NOMO-1 treated with dmso at 0.1 percent for 144 hours (cell line): ENCODE measurements at regions not wholly inside any gene's neighbourhood (a gene's known extent, or its start where the extent isn't known, plus 50 kb on each side); places are given as distances from the start of the nearest gene placed in this dataset.

Experiments used
- DNase-seq: peaks from one replicate; lab custom pipeline; 2025; ENCODE audit not compliant: unreplicated experiment; lab: John Stamatoyannopoulos, UW

DNA sequence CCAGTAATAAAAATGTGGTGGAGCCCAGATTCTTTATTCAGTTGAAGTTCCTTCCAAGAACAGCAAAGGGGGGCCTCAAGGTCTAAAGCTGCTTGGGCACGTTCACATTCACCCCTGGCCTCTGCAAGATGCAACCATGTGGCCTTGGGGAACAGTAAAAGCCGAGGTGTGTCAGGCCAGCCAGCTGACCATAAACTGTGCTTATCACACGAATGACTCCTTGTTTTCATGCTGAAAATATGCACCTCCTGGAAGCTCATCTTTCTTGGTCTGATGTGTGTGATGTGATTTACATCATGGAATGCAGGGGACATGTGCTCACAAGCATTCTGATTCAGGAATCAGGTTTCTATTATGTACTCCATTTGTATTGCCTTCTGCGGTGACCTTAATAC, 211.6 kb upstream of the MARCKS start:
- DNase-seq = no peak

DNA sequence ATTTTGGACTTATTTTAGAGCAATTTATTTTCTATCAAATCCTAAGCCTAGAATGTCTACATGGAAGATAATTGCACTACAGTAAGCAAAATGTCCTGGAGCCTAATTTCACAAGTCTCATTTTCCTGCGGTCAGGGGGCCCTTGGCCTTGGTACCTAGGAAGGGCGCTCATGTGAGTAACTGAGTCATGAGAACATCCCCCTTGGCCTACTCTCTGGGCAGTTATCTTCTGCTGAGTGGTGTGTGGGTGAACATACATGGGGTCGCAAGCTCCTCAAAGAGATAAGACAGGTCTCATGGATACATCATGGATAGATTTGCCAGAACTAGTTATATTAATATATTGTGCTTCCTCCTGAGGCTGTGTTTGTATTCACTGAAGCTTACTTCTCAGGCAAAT, 211.2 kb upstream of the MARCKS start:
- DNase-seq = no peak

DNA sequence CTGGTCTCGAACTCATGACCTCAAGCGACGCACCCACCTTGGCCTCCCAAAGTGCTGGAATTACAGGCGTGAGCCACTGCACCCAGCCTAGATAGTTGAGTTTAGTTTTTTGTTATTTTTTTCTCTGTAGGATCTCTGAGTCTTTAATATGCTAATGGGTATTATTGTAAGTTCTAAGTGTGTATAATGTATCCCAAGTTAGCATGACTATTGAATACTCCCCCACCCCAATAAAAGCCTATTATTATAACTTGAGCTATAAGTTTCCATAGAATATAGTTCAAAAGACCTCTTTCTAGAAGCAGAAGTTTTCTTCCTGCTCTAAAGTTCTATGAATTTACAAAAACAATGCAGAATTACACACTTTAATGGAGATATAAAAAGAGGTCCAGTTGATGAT, 210.4 kb upstream of the MARCKS start:
- DNase-seq = no peak

DNA sequence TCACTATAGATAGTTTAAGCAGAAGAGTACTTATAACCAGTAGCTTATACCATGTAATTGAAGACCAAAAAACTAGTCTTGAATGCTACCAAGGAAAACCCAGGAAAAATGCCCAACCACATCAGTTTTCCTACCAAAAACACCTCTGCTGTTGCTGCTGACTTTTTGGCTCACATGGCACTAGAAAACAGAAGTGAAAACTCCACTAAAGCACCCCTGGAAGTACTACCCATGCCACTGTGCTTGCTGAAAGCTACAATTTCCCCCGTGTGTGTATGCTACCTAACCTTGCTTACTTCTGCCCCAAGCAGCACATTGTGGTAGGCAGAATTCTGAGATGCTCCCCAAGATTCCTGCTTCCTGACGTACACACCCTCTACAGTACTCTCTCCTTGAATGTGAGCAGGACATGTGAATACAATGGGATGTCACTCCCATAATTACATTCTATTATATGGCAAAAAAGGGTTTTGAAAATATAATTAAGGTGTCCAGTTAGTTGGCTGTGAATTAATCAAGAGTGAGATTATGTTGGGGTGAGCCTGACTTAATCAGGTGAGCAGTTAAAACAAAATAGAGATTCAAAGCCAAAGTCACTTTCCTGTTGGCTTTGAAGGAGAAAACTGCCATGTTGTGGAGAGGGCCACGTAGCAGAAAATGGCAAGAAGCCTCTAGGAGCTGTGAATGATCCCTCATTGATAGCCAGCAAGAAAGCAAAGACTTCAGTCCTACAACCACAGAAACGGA, 209.8 kb upstream of the MARCKS start:
- no peak for DNase-seq

DNA sequence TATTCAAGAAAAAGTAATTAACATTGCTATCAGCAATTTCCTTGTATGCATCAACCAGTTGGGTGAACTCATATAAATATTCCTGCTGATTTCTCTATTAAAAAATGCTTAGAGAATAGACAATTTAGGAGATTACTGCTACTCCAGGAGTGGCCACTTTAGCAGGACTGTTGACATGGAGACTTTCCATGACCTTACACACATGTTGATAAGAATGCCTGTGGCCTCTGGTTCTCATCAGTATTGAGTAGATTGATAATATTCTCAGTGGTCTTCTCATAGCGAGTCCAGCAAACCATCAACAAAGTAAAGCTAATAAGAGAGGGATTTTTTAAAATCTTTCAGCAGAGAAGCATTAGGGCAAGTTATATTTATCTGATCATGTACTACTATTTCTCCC, 208.4 kb upstream of the MARCKS start:
- DNase-seq = no peak

DNA sequence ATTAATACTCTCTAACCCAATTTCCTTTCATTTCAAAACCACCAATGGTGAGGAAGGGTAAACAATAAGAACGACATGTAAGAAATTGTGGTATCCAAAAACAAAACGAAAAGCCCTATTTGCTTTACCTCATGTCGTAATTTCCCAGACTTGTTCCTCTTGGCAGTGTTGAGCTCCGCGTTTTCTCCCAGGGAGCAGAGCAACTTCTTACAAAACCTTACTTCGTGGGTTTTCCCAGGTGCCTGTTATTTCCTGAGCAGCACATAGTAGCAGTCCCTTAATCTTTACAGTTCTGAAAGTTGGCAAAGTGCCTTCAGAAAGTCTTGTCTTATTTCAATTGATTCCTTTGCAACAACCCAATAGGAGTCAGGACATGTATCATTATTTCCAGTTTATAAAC, 207.9 kb upstream of the MARCKS start:
- no peak for DNase-seq

DNA sequence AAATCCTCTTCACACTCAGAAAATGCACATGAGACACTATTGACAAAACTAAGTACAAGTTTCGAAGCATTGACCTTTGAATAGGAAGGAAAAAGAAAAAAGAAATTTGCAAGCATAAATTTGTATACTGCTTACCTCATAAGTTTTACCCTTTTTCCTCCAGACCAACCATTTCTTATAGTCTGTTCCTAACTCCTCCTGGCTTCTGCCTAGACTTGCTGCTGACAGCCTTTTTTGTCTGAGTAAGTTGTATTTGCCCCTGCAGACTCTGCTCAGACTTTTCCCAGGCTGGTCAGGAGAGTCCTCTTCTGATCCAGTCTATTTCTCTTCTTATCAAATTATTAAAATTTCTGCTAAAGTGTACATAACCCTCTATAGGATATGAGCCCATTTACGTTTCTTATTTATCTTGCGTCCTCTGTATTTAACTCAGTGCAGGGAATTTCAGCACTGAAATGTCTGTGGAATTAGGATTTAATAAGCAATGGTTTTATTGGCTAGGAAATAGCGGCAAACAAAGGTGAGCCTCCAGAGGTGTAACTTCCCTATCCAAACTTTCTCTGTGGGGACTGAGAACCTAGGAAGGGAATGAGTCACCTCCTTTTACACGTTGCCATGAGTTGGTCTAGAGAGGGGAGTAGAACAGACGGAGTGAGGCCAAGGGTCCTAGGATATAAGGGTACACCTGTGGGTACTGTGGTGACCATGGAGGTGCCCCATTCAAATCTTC, 207.1 kb upstream of the MARCKS start:
- DNase-seq = no peak

DNA sequence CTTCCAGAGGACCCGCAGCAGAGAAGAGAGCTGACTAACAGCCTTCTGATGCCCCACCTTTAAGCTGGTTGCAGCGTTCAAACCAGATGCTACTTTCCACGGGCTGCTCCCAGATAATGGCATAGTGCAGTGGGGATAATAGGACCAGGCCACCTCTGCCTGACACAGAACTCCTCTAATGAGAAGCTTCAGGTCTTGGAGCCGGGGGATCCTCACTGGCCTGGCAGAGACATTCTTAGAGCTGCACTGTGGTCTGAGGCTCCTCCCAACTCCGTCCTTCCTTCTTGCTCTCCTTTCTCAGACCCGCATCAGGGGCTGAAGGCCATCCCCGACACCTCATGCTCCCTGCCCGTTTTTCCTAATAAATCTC, 206.6 kb upstream of the MARCKS start:
- DNase-seq = no peak

DNA sequence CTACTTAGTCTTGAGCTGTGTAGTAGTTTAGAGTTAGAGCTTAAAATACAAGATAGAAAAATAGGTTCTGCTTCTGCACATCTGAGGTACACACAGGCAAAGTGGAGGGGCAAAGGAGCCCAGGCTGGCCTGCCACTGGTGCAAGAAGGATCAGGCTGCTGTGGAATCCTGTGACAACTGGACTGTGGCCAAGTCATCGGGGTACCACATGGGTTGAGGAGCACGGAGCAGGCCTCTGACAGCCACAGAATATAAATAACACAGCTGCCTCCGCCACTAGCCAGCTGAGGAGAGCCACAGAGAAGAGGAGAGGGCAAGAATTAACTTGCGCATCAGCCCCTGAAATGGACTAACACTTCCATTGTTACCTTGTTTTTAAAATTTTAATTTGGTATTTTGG, 206.0 kb upstream of the MARCKS start:
- no peak for DNase-seq

DNA sequence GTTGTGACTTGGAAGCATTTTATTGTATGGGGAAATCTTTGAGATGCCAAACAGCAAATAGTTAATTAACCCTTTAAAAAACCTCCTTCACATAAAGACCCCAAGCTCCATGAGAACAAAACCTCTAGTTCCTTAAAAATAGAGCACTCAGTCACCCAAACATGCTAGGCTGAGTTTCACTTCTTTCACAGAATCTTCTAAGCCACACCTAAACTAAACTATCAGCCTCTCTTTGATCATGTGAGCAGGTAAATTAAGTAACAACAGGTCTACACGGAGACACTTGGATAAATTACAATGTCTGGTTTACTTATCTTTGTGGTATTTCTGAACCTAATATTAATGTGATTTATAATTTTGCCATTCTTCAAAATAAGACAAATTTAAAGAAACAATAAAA, 205.2 kb upstream of the MARCKS start:
- no peak for DNase-seq

DNA sequence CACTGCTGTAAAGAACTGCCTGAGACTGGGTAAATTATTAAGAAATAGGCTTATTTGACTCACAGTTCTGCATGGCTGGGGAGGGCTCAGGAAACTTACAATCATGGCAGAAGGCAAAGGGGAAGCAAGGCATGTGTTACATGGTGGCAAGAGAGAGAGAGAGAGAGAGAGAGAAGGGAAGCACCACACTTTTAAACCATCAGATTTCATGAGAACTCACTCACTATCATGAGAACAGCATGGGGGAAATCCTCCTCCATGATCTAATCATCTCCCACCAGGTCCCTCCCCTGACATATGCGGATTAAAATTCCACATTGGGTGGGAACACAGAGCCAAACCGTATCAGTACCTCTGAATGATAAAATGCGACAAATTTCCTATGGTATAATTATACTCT, 203.9 kb upstream of the MARCKS start:
- DNase-seq = no peak

DNA sequence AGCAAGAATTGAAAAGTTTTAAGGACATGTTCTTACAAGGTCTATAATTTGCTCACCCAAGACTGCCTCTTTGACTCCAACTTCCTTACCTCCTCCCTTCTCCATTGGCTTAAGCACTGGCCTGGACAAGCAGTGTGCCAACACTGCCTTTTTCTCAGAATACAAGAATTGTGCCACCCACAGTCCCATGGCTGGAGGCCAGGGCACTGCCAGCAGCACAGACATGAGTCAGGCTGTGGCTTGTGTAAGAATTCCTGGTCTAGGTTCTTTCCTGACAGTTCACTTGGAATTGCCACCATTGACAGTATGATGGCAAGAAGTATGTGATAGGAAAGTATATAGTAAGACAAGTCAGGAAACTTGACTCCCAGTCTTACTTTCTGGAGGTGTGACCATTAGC, 202.7 kb upstream of the MARCKS start:
- DNase-seq = no peak

DNA sequence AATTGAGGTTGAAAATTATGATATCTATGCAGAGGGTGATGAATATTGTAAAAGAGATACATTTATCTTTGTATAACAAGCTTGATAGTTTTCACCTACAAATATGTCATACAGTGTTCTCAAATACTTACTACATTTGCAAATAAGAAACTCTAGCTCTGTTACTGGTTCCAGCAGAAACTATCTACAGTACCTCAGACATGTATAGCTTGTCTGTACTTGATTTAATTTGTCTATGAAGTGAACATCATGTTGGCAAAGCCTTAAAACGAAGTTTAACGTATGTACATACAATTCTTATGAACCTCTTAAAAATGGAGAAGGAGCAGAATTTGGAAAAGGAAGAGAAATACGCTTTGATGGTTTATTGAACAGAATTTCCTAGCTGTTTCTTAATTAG, 201.4 kb upstream of the MARCKS start:
- no peak for DNase-seq

DNA sequence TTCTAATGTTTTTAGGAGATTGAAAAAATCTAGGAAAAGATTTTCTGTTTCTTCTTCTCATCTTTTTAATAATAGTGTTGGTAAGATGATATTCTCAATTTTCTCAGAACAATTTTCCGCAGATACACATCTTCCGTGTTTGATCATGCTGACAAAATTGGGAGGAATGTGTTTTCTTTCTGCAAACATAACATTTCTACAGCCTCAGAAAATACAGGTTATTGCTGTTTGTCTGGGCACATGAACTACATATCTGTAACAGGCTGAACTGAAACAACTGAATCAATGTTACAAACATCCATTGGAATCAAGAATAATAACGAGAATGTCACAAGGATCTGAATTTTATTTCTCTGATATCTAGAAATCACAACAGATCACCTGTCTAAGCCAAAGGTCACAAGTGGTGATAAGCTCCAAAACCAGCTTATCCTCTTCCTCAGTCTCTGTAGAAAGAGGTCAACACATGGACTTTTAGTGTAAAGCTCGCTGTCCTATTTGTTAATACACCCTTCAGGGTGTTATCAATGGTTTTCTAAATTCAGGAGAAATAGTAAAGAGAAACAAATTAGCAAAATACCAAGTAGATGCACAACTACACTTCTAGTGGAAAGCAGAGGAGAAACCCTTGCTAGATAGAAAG, 197.3 kb upstream of the MARCKS start:
- no peak for DNase-seq

DNA sequence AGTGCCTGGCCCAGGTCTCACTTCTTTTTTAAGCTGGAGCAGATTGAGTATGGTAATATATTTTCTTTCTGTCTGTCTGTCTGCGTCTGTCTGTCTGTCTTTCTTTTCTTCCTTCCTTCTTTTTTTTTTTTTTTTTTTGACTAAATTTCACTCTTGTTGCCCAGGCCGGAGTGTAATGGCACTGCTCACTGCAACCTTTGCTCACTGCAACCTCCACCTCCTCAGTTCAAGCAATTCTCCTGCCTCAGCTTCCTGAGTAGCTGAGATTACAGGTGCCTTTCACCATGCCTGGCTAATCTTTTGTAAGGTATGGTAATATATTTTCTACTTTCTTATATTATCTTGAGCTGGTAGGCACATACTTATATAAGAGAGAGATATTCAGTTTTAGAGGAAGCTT, 196.3 kb upstream of the MARCKS start:
- no peak for DNase-seq

DNA sequence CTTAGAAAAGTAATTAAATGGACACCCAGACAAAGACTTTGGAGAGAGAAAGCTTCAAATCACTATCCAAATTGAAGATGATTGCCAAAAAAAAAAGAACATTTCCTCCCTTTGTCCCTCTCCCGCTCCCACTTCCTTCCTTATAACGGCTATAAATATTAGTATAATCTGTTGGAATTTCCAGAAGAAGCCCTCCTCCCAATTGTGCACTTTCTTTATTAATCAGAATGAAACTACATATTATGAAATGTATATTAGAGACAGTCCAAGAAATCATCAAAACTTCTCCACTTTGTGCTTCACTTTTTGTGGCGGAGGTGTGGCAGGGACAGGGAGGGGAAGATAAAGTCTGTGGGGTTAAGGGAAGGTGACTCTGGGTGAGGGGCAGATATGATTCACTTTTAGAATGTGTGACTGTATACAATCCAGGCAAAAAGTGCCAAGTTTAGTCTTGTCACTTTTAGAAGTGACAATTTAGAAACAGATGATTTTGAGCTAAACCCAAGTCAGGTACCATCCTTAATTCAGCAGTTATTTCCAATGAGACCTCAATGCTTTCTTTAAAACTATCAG, 195.0 kb upstream of the MARCKS start:
- DNase-seq = no peak

DNA sequence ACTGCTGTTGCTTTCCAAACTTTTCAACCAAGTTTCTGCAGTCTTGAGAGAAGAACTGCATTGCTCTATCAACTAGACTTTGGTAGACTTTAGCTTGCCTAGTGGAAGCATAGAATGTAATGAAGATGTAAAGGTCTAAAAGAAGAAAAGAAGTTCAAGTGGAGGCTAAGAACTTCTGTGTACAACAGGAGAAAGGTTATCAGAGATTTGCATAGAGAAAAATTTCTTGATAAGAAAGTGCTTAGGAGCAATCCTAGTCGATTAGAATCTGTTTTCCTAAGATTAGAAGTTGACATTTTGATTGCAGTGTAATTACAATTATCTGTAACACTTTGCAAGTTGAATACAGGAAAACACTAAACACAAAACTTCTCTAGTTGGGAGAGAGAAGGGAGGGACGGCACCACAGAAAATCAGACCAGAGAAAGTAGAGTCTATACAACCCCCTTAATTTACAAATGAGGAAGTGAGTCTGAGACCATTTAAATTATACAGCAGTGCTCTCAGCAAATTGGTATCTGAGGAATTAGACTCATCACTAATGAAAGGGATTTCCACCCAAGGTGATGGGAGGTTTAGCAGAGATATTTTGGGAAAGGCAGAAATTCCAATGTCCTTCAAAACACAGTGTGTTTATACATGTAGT, 194.3 kb upstream of the MARCKS start:
- no peak for DNase-seq

DNA sequence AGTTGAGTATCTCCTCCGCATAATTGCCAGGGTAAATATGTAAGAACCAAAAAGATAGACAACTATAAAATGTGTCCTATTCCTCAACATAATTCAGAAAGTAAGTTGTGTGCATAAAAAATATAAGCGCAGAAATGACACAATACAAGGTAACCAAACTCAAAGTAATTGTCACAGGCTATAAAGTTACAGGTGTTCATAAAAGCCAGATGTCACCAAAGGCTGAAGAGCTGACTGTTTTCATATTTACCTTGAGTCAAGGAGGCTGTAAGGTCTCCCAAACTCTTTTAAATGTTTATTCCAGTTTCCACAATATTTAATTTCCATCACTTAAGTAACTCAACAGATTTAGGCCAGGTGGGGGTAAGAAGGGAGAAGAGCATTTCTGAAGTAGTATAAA, 192.2 kb upstream of the MARCKS start:
- no peak for DNase-seq

DNA sequence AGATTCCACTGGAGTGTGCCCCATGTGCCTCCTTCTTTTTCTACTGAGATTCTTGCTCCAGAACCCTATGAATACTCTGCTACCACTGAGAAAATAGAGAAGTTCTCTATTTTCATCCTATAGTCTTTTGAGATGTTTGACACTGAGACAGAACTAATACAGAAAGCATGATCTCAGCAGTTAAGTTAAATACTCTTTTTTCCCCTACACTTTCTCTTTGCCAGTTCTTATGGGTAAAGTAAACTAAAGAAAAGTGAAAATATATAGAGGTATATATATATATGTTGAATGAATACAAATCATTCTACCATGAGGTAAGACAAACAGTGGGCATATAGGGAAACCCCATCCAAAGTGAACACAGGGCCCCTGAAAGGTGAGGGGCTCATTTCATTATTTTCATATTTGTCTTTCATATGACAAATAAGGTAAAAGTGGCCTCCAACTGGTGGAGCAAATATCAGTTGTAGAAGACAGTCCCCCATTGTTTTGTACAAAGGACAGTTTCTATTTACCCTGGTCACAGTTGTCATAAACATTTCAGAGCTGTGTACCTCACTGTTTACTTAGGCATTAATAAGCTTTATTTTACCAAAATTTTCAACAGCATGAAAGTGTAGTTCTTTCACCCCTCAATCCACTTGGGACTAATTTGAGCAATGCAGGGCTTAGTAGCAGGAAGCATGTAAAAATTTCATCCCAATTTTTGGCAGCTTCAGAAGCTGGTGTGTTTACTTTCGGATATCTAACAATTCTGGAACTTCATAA, 188.3 kb upstream of the MARCKS start:
- DNase-seq = no peak

DNA sequence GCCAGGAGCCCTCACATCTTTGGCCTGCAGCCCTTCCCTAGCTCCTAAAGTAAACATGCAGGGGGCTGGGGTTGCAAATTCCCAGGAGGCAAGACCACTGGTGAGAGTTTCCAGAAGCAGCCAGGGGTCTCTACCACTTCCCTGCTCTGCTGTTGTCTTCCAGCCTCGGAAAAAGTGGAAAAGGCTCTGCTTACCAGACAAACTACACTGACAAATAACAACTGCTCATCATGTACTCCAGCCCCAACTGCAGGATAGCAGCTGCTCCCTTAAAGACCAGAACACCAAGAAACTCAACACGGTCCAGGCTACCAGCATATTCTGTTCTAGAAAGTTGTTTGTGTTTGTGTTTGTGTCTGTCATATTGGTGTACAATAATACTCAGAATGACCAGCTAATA, 187.5 kb upstream of the MARCKS start:
- DNase-seq = no peak

DNA sequence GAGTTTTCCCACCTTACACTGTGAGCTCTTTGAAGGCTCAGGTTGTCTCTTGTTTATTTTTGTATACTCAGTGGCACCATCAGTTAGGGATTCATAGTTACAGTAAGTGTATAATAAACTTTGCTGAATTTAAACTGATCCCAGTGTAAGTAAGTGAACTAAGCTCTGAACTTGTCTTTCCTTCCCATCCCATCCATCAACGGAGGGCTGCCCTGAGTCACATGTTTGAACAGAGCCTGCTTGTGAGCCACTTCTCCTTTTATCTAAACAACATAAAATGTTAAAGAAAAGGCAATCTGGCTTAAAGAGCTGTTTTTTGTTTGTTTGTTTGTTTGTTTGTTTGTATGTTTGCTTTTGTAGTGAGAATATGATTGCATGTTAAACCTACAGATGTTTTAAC, 185.7 kb upstream of the MARCKS start:
- peak; percentile 59 for DNase-seq
